ENCODE measurements at regions not wholly inside any gene's neighbourhood (a gene's known extent, or its start where the extent isn't known, plus 50 kb on each side); places are given as distances from the start of the nearest gene placed in this dataset.

GRCh38 chr12:24605466-24605865 lies 343.4 kb downstream of the BCAT1 start:
- Histone ChIP-seq H3K27me3 (ENCODE audit: insufficient read depth, low read length) (no peaks in the 10 kb centered on the region), H3K4me1 (ENCODE audit: insufficient read depth, low read length) (no peaks in the 10 kb centered on the region), H3K9me3 (ENCODE audit: low read length) (peaks cover 3% of the 10 kb centered on the region), H2AFZ (ENCODE audit: low read depth, low read length) (no peak overlapping the region), H3K36me3 (ENCODE audit: insufficient read depth, low read length) (no peaks in the 10 kb centered on the region), H3K4me3 (ENCODE audit: low read length) (no peak overlapping the region)

DNA sequence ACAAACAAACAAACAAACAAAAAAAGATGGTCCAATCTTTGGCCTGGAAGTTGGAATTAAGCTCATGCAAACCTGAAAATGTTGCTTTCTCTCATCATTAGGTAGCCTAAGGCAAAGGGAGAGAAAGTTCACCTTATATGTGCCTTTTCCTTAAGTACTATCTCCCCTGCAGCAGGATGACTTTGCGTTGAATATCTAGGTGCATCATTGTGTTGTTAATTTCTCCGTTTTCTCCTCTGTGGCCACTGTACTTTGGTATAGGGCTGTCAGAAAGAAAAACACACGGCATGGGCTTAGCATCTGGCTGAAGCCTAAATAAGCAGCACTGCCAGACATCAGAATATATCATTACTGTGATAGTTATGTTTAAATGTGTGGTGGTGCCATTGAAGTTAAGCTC lies 345.5 kb downstream of the BCAT1 start:
- no peaks in the 10 kb centered on the region for H3K4me1 ChIP-seq (ENCODE audit: insufficient read depth, low read length)
- H3K27me3 ChIP-seq (ENCODE audit: insufficient read depth, low read length): no peaks in the 10 kb centered on the region
- H3K4me3 ChIP-seq (ENCODE audit: low read length): no peak overlapping the region
- no peak overlapping the region for H2AFZ ChIP-seq (ENCODE audit: low read depth, low read length)
- no peaks in the 10 kb centered on the region for H3K36me3 ChIP-seq (ENCODE audit: insufficient read depth, low read length)
- peaks cover 3% of the 10 kb centered on the region for H3K9me3 ChIP-seq (ENCODE audit: low read length)

DNA sequence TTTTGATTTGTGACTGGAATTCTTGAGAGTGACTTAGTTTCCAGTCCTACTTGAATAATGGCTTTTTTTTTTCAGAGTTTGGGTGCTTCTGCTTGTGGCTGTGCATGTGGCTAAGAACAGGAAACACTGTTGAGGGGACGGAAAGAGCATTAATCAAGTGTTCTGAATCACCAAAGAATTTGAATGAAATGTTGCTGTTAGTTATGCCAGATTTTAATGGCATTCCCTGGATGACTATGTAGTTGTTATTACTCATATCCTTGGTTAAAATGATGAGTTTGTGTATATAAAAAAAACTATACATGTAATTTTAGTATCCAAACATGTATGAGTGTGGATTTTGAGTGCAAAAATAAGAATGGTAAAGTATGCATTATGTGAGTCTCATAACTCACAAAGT lies 347.9 kb downstream of the BCAT1 start:
- H3K4me1 ChIP-seq (ENCODE audit: insufficient read depth, low read length): no peaks in the 10 kb centered on the region
- H3K36me3 ChIP-seq (ENCODE audit: insufficient read depth, low read length): no peaks in the 10 kb centered on the region
- H3K27me3 ChIP-seq (ENCODE audit: insufficient read depth, low read length): no peaks in the 10 kb centered on the region
- H2AFZ ChIP-seq (ENCODE audit: low read depth, low read length): no peak overlapping the region
- no peaks in the 10 kb centered on the region for H3K9me3 ChIP-seq (ENCODE audit: low read length)
- H3K4me3 ChIP-seq (ENCODE audit: low read length): no peak overlapping the region

GRCh38 chr12:24600551-24600950 lies 348.4 kb downstream of the BCAT1 start:
- Histone ChIP-seq H3K36me3 (ENCODE audit: insufficient read depth, low read length) (no peaks in the 10 kb centered on the region), H3K4me3 (ENCODE audit: low read length) (no peak overlapping the region), H2AFZ (ENCODE audit: low read depth, low read length) (no peak overlapping the region), H3K4me1 (ENCODE audit: insufficient read depth, low read length) (no peaks in the 10 kb centered on the region), H3K27me3 (ENCODE audit: insufficient read depth, low read length) (no peaks in the 10 kb centered on the region), H3K9me3 (ENCODE audit: low read length) (no peaks in the 10 kb centered on the region)

DNA sequence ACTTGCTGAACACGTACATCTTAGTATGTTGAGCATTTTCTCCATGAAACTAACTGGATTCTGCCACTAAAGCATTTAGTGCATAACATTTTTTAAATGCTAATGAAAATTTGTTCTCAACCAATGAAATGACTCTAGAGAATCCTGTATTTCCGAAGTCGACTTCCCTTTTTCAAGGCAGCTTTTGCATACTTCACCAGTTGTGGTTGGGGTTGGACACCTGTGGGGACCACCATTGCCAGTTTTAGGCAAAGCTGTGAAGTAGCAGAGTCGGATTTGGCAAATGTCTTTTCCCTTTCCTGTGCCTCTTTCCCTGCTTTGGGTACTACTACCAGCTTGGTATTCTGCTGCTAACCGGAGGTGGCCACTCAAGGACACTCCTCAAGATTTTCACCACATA lies 349.2 kb downstream of the BCAT1 start:
- no peaks in the 10 kb centered on the region for H3K27me3 ChIP-seq (ENCODE audit: insufficient read depth, low read length)

DNA sequence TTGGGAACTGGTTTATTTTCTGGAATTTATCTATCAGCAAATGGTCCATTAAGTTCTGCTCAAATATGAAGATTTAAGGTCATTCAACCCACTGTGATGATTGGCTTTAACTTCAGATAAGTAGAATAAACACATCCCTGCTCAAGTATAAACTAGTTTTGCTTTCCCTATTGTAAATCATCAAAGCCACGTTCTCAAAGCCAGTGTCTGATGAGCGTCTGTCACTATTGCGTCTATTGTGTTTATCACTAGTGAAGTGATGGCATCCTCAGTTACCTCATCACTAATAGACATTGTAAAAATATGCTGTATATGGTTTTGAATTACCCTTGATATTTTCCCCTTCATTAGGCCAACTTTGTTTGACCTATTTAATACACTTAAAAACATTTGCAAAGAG lies 351.3 kb downstream of the BCAT1 start:
- H3K4me1 ChIP-seq (ENCODE audit: insufficient read depth, low read length): no peaks in the 10 kb centered on the region
- no peaks in the 10 kb centered on the region for H3K9me3 ChIP-seq (ENCODE audit: low read length)
- H3K4me3 ChIP-seq (ENCODE audit: low read length): no peak overlapping the region
- H2AFZ ChIP-seq (ENCODE audit: low read depth, low read length): no peak overlapping the region
- no peaks in the 10 kb centered on the region for H3K36me3 ChIP-seq (ENCODE audit: insufficient read depth, low read length)
- no peaks in the 10 kb centered on the region for H3K27me3 ChIP-seq (ENCODE audit: insufficient read depth, low read length)

More for the DNA sequence above, 349.2 kb downstream of the BCAT1 start:
- no peaks in the 10 kb centered on the region for H3K4me1 ChIP-seq (ENCODE audit: insufficient read depth, low read length)
- no peak overlapping the region for H3K4me3 ChIP-seq (ENCODE audit: low read length)
- H3K9me3 ChIP-seq (ENCODE audit: low read length): no peaks in the 10 kb centered on the region
- no peak overlapping the region for H2AFZ ChIP-seq (ENCODE audit: low read depth, low read length)
- H3K36me3 ChIP-seq (ENCODE audit: insufficient read depth, low read length): no peaks in the 10 kb centered on the region

- H2AFZ ChIP-seq (ENCODE audit: low read depth, low read length): no peak overlapping the region
- no peaks in the 10 kb centered on the region for H3K27me3 ChIP-seq (ENCODE audit: insufficient read depth, low read length)
- H3K9me3 ChIP-seq (ENCODE audit: low read length): no peaks in the 10 kb centered on the region
- H3K36me3 ChIP-seq (ENCODE audit: insufficient read depth, low read length): no peaks in the 10 kb centered on the region
- H3K4me3 ChIP-seq (ENCODE audit: low read length): no peak overlapping the region
- no peaks in the 10 kb centered on the region for H3K4me1 ChIP-seq (ENCODE audit: insufficient read depth, low read length)
These were observed 352.0 kb downstream of the BCAT1 start for GRCh38 chr12:24596768-24597388.

DNA sequence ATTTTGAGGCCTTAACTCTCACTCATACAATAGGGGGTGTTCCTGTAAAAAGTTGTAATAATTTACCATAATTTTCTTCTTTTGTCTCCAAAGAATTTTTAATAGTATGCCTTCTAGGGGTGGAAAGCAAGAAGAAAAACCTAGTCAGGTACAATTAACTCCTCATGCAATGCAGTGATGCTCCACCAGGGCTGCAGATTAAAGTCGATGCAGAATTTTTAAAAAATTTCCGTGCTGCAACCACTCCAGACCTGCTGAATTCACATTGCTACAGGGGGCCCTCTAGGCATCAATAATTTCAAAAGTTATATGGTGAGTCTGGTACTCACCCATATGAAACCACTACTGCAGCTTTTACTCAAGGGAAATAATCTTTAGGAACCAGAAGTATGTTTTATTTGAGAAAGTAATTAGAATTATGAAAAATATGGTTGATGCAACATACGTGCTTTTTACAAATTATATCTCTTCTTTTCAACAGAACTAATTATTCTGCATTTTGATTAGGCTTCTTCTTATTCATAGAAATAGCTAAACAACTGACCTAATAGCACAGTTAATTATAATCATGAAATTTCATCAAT lies 353.2 kb downstream of the BCAT1 start:
- no peaks in the 10 kb centered on the region for H3K9me3 ChIP-seq (ENCODE audit: low read length)
- no peaks in the 10 kb centered on the region for H3K27me3 ChIP-seq (ENCODE audit: insufficient read depth, low read length)
- peaks cover 3% of the 10 kb centered on the region for H3K4me1 ChIP-seq (ENCODE audit: insufficient read depth, low read length)
- H3K4me3 ChIP-seq (ENCODE audit: low read length): no peak overlapping the region
- no peaks in the 10 kb centered on the region for H3K36me3 ChIP-seq (ENCODE audit: insufficient read depth, low read length)
- H2AFZ ChIP-seq (ENCODE audit: low read depth, low read length): no peak overlapping the region

DNA sequence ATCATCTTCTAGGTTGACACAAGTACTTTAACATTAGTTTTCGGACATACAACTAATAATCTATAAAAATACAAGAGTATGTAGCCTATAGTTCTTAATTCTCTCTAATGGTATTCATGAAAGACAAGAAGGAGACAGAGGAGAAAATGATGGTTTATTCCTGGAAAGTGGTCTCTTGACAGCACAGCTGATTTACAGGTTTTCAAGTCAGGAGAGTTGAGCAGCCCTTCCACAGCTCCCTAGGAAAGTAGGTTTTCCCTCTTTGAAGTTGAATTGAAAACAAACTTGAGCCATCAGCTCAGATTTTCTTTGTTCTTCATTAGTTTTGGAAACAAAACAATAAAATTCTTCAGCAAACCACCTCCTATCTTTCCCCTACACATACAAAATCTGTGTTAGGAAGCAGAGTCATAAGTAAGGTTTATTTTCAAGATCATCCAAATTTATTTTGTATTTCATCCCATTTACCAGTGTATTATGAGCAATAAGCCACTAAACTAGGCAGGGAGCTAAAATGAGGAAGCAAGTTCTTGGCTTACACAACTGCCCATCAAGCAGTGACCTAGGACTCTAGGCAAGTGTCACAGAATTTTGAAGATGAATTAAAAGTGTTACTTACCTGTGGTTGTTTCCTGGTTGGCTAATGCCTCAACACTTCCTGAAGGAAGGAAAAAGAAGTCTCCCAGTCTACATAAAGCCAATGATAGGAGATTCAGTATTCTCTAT lies 357.0 kb downstream of the BCAT1 start:
- no peaks in the 10 kb centered on the region for H3K27me3 ChIP-seq (ENCODE audit: insufficient read depth, low read length)
- H3K36me3 ChIP-seq (ENCODE audit: insufficient read depth, low read length): no peaks in the 10 kb centered on the region
- no peak overlapping the region for H3K4me3 ChIP-seq (ENCODE audit: low read length)
- no peak overlapping the region for H2AFZ ChIP-seq (ENCODE audit: low read depth, low read length)
- peaks cover 3% of the 10 kb centered on the region for H3K4me1 ChIP-seq (ENCODE audit: insufficient read depth, low read length)
- H3K9me3 ChIP-seq (ENCODE audit: low read length): no peaks in the 10 kb centered on the region

- Histone ChIP-seq H3K27me3 (ENCODE audit: insufficient read depth, low read length) (no peaks in the 10 kb centered on the region), H3K4me1 (ENCODE audit: insufficient read depth, low read length) (peaks cover 3% of the 10 kb centered on the region), H2AFZ (ENCODE audit: low read depth, low read length) (no peak overlapping the region), H3K4me3 (ENCODE audit: low read length) (no peak overlapping the region), H3K9me3 (ENCODE audit: low read length) (no peaks in the 10 kb centered on the region), H3K36me3 (ENCODE audit: insufficient read depth, low read length) (no peaks in the 10 kb centered on the region)
These were observed 357.7 kb downstream of the BCAT1 start for GRCh38 chr12:24591079-24591626.

DNA sequence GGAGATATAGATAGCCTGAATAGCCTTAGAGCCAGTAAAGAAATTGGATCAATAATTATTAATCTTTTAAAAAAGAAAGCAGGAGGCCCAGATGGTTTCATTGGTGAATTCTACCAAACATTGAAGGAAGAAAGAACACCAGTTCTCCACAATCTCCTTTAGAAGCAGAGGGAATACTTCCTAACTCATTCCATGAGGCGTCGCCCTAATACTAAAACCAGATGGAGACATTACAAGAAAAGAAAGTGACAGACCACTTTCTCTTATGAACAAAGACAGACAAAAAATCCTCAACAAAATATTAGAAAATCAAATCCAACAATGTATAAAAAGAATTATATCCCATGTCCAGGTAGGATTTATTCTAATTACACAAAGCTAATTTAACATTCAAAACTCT lies 362.6 kb downstream of the BCAT1 start:
- Histone ChIP-seq H3K27me3 (ENCODE audit: insufficient read depth, low read length) (no peaks in the 10 kb centered on the region), H3K36me3 (ENCODE audit: insufficient read depth, low read length) (no peaks in the 10 kb centered on the region), H2AFZ (ENCODE audit: low read depth, low read length) (no peak overlapping the region), H3K4me3 (ENCODE audit: low read length) (no peak overlapping the region), H3K4me1 (ENCODE audit: insufficient read depth, low read length) (peaks cover 2% of the 10 kb centered on the region), H3K9me3 (ENCODE audit: low read length) (no peaks in the 10 kb centered on the region)

- Histone ChIP-seq H3K36me3 (ENCODE audit: insufficient read depth, low read length) (no peaks in the 10 kb centered on the region), H3K4me1 (ENCODE audit: insufficient read depth, low read length) (no peaks in the 10 kb centered on the region), H3K9me3 (ENCODE audit: low read length) (peaks cover 6% of the 10 kb centered on the region), H2AFZ (ENCODE audit: low read depth, low read length) (no peak overlapping the region), H3K27me3 (ENCODE audit: insufficient read depth, low read length) (no peaks in the 10 kb centered on the region), H3K4me3 (ENCODE audit: low read length) (no peak overlapping the region)
These were observed 364.7 kb downstream of the BCAT1 start for GRCh38 chr12:24584032-24584675.

DNA sequence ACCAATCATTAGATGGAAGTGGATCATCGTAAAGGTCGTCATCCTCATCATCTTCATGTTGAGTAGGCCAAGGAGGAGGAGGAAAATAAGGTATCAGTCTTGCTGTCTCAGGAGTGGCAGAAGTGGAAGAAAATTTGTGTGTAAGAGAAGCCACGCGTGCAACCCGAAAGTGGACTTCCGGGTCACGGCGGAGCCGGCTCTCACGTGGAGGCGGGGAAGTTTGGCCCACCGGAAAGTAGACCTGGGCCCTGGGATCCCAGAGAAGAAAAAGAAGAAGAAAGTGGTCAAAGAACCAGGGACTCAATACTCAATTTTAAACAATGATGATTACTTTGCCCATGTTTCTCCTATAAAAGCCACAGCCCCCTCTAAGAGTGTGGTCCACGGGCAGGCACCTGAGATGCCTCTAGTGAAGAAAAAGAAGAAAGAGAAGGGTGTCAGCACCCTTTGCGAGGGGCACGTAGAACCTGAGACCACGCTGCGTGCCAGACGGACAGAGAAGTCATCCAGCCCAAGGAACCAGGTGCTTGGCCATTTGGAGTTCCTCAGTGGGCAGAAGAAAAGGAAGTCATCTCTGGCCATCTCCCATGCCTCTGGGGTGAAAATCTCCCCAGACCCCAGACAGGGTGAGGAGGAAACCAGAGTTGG lies 365.8 kb downstream of the BCAT1 start:
- Histone ChIP-seq H3K36me3 (ENCODE audit: insufficient read depth, low read length) (no peaks in the 10 kb centered on the region), H3K27me3 (ENCODE audit: insufficient read depth, low read length) (no peaks in the 10 kb centered on the region), H3K9me3 (ENCODE audit: low read length) (peaks cover 6% of the 10 kb centered on the region), H3K4me3 (ENCODE audit: low read length) (no peak overlapping the region), H2AFZ (ENCODE audit: low read depth, low read length) (no peak overlapping the region), H3K4me1 (ENCODE audit: insufficient read depth, low read length) (no peaks in the 10 kb centered on the region)
